ENCODE measurements at regions not wholly inside any gene's neighbourhood (a gene's known extent, or its start where the extent isn't known, plus 50 kb on each side); places are given as distances from the start of the nearest gene placed in this dataset.
"Not testable (repeated sequence)": the region's sequence is repeated elsewhere in the genome, so short reads cannot be mapped to it uniquely, and the experiment has no call there.

DNA sequence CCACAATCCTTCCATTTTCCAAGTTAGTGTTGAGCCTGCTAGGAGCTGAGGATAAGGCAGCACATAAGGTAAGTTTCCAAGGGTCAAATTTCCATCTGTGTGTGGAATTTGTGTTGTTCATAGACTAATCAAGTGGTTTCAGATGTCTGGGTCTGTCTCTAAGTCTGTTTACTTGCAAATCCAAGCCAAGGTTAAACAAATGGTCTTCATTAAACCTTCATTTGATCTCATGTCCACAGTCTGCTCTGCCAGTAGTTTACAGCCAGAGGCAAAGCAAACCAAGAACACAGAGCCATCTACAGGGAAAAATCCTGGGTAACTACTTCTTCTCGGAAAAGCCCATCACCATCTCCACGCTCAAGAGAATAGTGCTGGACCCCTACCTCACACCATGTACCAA lies 5450.2 kb upstream of the TPTE start:
- H3K4me1 Mint-ChIP-seq (ENCODE audit: low read depth); H3K9me3 Mint-ChIP-seq; POLR2A ChIA-PET; H3K27ac Mint-ChIP-seq; H3K4me3 Mint-ChIP-seq; intact Hi-C loops (cut with micrococcal nuclease); DNase-seq; H3K27me3 Mint-ChIP-seq; CTCF ChIA-PET; H3K36me3 Mint-ChIP-seq: not testable (repeated sequence)

DNA sequence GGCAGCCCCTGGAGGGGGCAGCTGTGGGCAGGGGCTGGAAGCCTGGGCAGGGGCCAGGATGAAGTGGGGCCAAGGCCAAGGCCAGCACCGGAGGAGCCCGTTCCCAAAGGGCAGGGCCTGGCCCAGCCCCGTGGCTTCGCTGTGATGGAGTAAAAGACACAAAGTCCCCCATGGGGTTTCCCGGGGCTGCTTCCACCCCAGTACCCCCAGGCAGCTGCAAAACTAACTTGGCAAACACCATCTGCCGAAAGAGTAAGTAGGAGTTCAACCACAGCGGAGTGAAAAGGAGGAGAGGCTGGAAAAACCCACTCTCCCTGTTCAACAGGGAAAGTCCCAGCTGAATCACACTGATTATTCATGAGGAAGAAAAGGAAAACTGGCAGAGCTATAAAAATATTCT lies 5444.5 kb upstream of the TPTE start:
- CTCF ChIA-PET; H3K27me3 Mint-ChIP-seq; DNase-seq; H3K4me3 Mint-ChIP-seq; H3K36me3 Mint-ChIP-seq; H3K27ac Mint-ChIP-seq; POLR2A ChIA-PET; intact Hi-C loops (cut with micrococcal nuclease); H3K9me3 Mint-ChIP-seq; H3K4me1 Mint-ChIP-seq (ENCODE audit: low read depth): not testable (repeated sequence)

DNA sequence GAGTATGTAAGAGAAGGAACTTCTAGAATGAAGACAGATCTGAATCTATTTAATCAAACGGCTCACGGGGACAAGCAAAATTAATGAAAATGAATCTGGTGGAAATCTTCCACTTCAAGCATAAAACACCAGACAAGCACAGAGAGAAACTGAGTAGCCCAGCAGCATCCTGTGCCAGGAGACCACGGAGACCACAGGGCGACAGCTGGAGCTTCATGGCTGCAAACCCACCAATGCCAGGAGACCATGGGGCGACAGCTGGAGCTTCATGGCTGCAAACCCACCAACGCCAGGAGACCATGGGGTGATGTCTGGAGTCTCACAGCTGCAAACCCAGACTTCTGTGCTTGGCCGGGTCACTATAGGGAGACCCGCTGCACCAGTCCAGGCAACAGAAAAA lies 5442.0 kb upstream of the TPTE start:
- H3K36me3 Mint-ChIP-seq; H3K4me3 Mint-ChIP-seq; H3K9me3 Mint-ChIP-seq; intact Hi-C loops (cut with micrococcal nuclease); H3K4me1 Mint-ChIP-seq (ENCODE audit: low read depth); H3K27ac Mint-ChIP-seq; POLR2A ChIA-PET; CTCF ChIA-PET; H3K27me3 Mint-ChIP-seq; DNase-seq: not testable (repeated sequence)

DNA sequence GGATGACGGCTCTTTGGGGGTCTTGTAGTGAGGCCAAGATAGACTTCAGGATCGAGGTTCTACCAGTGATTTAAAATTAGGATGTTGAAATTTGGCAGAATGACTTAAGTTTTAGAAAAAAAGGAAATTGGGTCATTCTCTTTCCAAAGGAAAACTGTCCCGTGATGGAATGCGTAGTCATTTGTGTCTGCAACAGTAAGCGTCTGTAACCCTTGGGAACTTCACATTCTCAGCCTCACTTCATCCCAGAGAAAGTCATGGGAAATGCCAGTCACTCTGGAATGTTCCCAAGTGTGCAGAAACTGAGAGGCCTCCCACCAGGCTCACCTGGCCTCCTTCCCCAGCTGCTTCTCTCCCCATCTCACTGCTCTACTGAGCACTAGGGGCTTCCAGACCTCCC lies 5441.4 kb upstream of the TPTE start:
- H3K9me3 Mint-ChIP-seq; H3K27ac Mint-ChIP-seq; POLR2A ChIA-PET; CTCF ChIA-PET; H3K36me3 Mint-ChIP-seq; H3K27me3 Mint-ChIP-seq; H3K4me3 Mint-ChIP-seq; DNase-seq; H3K4me1 Mint-ChIP-seq (ENCODE audit: low read depth); intact Hi-C loops (cut with micrococcal nuclease): not testable (repeated sequence)

DNA sequence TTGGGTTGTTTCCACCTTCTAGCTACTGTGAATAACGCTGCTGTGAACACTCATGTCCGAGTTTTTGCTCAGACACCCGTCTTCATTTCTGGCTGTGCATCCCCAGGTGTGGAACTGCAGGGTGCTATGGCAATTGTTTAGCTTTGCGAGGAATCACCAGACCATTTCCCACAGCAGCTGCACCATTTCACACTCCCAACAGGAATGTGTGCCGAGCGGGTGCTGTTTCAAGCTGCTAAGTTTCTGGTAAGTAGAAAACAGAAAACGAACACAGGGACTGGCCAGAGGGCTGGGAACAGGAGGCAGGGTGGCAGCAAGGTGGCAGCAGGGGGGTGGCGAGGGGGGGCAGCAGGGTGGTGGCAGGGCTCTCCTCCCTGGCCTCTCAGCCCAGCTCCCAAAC lies 5437.1 kb upstream of the TPTE start:
- DNase-seq; intact Hi-C loops (cut with micrococcal nuclease); H3K36me3 Mint-ChIP-seq; POLR2A ChIA-PET; H3K9me3 Mint-ChIP-seq; H3K27me3 Mint-ChIP-seq; H3K4me3 Mint-ChIP-seq; H3K27ac Mint-ChIP-seq; H3K4me1 Mint-ChIP-seq (ENCODE audit: low read depth); CTCF ChIA-PET: not testable (repeated sequence)

DNA sequence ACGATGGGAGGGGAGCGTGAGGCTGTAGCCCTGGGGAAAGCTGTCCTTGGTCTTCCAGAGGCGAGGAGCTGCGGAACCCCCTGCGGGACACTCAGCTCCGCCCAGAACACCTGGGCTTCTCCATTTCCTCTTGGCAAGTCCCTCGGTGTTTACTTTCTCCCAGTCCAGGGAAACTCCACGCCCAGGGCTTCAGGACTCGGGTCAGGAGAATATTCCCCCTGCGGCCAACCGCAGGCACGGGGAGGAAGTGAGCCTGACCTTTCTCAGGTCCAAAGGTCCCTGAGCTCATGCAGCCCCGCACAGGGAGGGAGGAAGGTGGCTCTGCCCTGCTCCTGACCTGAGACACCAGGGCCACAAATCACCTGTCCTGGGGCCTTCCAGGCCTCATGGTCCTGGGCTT lies 5435.9 kb upstream of the TPTE start:
- POLR2A ChIA-PET; CTCF ChIA-PET; H3K4me1 Mint-ChIP-seq (ENCODE audit: low read depth); H3K4me3 Mint-ChIP-seq; DNase-seq; H3K9me3 Mint-ChIP-seq; H3K27me3 Mint-ChIP-seq; intact Hi-C loops (cut with micrococcal nuclease); H3K36me3 Mint-ChIP-seq; H3K27ac Mint-ChIP-seq: not testable (repeated sequence)

DNA sequence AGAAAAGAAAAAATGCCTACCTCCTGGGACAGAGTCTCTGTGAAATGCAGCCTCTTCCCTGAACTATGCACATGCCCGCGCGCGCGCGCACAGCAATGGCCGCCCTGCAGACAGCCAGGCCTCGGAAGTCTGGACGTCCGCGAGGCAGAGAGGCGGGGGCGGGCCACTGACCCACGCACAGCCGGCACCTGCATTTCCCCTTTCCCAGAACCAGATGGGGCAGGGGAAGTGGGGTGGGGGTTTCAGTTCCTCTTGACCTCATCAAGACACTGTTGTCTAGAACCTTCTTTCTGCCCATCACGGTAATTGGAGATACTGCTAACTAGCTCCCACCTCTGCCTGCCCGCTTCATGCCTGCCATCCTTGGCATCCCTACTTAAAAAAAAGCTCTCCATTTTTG lies 5435.0 kb upstream of the TPTE start:
- H3K27me3 Mint-ChIP-seq; H3K4me3 Mint-ChIP-seq; POLR2A ChIA-PET; CTCF ChIA-PET; H3K9me3 Mint-ChIP-seq; H3K36me3 Mint-ChIP-seq; H3K27ac Mint-ChIP-seq; intact Hi-C loops (cut with micrococcal nuclease); H3K4me1 Mint-ChIP-seq (ENCODE audit: low read depth); DNase-seq: not testable (repeated sequence)

DNA sequence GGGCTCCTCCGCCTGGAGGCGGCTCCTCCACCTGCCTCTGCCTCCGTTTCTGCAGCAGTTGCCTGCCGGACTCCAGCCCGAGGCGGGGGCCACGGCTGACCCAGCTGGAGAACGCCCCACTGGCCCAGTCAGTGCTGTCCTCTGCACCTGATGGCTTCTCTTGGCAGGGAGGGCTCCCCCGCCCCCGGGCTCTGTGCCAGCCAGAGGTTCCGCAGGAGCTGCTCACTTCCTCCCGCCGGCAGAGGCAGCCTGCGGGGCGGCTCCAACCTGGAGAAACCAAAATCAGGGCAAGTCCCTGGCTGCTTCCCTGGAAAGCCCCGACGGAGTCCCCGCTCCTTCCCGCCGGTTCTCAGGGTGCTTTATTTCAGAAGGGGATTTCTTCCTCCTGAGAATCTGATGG lies 5432.6 kb upstream of the TPTE start:
- intact Hi-C loops (cut with micrococcal nuclease); CTCF ChIA-PET; H3K27me3 Mint-ChIP-seq; H3K4me3 Mint-ChIP-seq; POLR2A ChIA-PET; H3K9me3 Mint-ChIP-seq; H3K27ac Mint-ChIP-seq; DNase-seq; H3K4me1 Mint-ChIP-seq (ENCODE audit: low read depth); H3K36me3 Mint-ChIP-seq: not testable (repeated sequence)

DNA sequence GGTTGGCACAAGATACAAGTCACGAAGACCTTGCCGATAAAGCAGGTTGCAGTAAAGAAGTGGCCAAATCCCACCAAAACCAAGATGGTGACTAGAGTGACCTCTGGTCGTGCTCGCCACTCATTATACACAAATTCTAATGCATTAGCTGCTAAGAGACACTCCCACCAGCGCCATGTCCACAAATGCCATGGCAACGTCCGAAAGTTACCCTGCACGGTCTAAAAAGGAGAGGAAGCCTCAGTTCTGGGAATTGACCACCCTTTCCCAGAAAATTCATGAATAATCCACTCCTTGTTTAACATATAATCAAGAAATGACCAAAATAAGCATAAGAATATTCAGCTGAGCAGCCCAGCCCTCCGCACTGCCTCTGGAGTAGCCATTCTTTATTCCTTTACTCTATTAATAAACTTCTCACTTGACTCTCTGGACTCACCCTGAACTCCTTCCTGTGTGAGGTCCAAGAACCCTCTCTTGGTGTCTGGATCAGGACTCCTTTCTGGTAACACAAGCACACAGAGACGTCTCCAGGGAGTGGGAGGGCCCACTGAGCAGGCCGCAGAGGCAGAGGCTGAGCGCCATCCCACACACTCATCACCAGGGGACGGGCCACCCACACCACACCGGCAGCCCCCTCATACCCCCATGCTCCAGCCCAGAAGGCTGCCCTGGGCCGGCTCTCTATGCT lies 5431.8 kb upstream of the TPTE start:
- H3K4me3 Mint-ChIP-seq; CTCF ChIA-PET; POLR2A ChIA-PET; H3K27ac Mint-ChIP-seq; H3K36me3 Mint-ChIP-seq; DNase-seq; H3K27me3 Mint-ChIP-seq; intact Hi-C loops (cut with micrococcal nuclease); H3K4me1 Mint-ChIP-seq (ENCODE audit: low read depth); H3K9me3 Mint-ChIP-seq: not testable (repeated sequence)

DNA sequence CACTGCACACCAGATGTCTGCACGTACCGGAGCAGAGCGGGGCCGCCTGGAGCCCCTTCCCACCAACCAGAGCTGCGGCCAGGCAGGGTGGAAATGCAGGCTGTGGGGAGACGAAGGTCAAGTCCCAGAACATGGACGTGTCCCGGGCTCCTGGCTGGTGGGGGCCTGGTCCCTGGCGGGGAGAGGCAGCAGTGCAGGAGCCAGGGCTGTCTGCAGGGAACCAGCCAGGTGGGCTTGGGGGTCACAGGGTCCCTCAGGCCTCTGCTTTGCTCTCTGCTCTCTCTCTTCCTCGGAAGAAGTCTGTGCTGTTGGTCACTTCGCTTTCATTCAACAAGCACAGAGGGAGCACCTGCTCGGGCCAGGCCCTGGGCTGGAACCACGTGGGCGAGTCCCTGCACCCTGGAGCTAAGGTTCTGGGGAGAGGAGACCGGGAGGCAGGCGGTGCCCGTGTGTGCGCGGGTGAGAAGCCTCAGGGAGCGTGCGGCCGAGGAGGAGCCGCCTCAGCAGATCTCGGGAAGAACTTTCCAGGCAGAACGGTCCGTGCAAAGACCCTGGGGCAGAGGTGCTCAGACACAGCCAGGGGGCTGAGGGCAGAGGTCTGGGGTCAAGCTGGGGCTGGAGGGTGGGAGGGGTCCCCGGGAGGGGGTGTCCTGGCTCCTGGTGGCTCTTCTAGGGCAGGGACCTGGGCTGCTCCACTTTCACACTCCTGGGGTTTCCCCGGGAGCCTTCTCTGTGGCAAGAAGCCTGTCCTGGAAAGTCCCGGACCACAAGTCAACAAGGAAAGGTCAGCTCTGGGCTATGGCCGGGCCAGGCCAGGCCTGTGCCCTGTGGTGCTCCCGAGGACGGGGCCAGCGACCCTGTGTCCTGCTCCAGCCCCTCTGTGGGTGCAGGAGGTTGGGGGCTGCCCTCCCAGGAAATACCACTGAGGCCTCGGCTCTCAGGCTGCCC lies 5431.0 kb upstream of the TPTE start:
- H3K9me3 Mint-ChIP-seq; H3K36me3 Mint-ChIP-seq; H3K4me1 Mint-ChIP-seq (ENCODE audit: low read depth); CTCF ChIA-PET; DNase-seq; POLR2A ChIA-PET; intact Hi-C loops (cut with micrococcal nuclease); H3K27ac Mint-ChIP-seq; H3K27me3 Mint-ChIP-seq; H3K4me3 Mint-ChIP-seq: not testable (repeated sequence)

DNA sequence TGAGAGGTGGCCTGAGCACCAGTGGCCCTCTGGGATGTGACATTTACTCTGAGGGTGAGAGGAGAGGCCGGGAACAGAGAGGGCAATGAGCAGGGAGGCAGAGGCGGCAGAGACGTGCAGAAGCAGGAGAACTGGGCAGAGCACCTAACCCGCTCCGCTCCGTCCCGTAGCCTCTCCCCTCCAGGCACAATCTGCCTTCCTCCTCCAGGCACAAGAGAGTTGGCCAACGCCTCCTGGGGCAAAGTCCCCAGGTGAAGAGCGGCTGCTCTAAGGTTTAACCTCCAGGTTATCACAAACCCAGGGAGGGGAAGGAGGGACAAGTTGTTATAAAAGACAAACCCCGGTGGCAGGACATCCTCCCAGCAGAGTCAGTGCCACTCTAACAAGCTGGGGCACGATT lies 5430.1 kb upstream of the TPTE start:
- H3K9me3 Mint-ChIP-seq, POLR2A ChIA-PET: not testable (repeated sequence)

DNA sequence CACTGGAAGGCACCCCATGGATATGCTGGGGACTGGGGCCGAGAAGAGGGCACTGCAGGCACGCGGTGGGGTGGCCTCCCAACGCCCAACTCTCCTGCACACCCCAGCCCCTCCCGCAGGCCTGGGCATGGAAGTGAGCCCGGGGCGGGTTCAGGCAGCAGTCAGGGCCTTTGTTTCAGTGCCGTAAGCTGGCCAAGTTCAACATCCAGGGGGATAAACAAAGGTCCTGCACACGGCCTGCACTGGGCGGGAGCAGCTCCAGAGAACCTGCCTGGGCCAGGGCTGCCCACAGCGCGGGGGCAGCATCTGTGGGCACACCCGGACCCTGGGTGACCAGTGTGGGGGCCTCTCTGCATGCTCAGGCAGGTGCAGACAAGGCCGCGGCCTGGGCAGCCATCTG lies 5425.8 kb upstream of the TPTE start:
- CTCF ChIA-PET; H3K27ac Mint-ChIP-seq; H3K4me1 Mint-ChIP-seq (ENCODE audit: low read depth); H3K9me3 Mint-ChIP-seq; DNase-seq; POLR2A ChIA-PET; H3K27me3 Mint-ChIP-seq; H3K36me3 Mint-ChIP-seq; H3K4me3 Mint-ChIP-seq; intact Hi-C loops (cut with micrococcal nuclease): not testable (repeated sequence)

More for the DNA sequence above, 5430.1 kb upstream of the TPTE start:
- H3K27me3 Mint-ChIP-seq; CTCF ChIA-PET; H3K4me1 Mint-ChIP-seq (ENCODE audit: low read depth); DNase-seq; H3K36me3 Mint-ChIP-seq; H3K27ac Mint-ChIP-seq; H3K4me3 Mint-ChIP-seq; intact Hi-C loops (cut with micrococcal nuclease): not testable (repeated sequence)

DNA sequence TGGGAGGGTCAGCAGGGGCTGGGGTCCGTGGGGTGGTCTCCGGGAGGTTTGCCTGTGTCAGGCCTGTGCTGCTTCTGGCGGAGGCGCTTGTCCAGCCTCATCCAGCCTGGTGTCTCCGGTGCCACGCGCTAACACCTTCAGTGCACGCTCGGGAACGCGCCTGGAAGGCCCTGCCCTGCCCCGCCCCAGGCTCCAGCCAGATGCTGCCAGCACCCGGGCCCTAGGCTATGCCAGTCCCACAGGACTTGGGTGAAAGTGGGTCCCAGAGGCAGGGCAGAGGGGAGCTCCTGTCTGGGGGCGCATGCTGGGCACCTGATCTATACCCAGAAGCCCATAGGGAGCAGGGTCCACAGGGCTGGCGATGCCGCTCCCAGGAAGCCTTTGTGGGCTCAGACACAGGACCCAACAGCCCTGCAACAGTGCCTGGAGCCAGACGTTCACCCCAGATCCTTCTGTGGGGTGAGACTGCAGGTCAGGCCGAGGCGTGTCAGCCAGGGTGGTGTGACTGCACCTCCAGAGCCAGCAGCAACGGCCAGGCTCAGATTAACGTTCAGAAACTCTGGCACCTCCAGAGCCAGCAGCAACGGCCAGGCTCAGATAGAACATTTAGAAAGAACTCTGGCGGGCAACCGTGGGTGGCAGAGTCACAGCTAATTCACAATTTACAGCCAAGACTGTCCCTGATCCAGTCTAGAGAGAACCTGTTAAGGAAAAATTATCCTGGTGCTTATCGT lies 5423.2 kb upstream of the TPTE start:
- H3K9me3 Mint-ChIP-seq; POLR2A ChIA-PET; intact Hi-C loops (cut with micrococcal nuclease); H3K4me3 Mint-ChIP-seq; H3K36me3 Mint-ChIP-seq; H3K27ac Mint-ChIP-seq; H3K27me3 Mint-ChIP-seq; DNase-seq; CTCF ChIA-PET; H3K4me1 Mint-ChIP-seq (ENCODE audit: low read depth): not testable (repeated sequence)

All from activated CD4-positive, alpha-beta memory T cell treated with anti-CD3 and anti-CD28 coated beads for 36 hours (primary cell).